Naive thymus-derived CD4-positive, alpha-beta T cell (primary cell): ENCODE measurements at regions not wholly inside any gene's neighbourhood (a gene's known extent, or its start where the extent isn't known, plus 50 kb on each side); places are given as distances from the start of the nearest gene placed in this dataset.

Experiments
- ATAC-seq: fragments of 150-1000 bp; cut with Tn5 transposase; 2 replicates; pipeline ENCODE4 v1.10.0; 2021; ENCODE audit warnings: mild to moderate bottlenecking, moderate library complexity
- CTCF ChIA-PET: fragments of 350-600 bp; sonication (Branson Sonifier 250); formaldehyde crosslinking; loops from one replicate; lab custom pipeline; 2021; ENCODE audit warnings: antibody characterized with exemption; lab: Charles Lee
- POLR2A ChIA-PET: fragments of 350-600 bp; sonication (Branson Sonifier 250); formaldehyde crosslinking; loops from one replicate; lab custom pipeline; 2021; ENCODE audit warnings: antibody characterized with exemption, inconsistent platforms; lab: Charles Lee
- DNase-seq, 9 donors: peaks; one replicate each; pipeline versions ENCODE4 v3.0.0 to v3.0.0-alpha.2; 2020 to 2022; ENCODE audit warnings: mixed read lengths in 1 of 9
- H3K27ac ChIP-seq: one replicate; pipeline ENCODE4 v1.7.0; 2013; ENCODE audit warnings: mild to moderate bottlenecking, low read depth, low read length, moderate library complexity
- H3K27me3 ChIP-seq, 2 donors: one replicate each; pipeline ENCODE4 v1.7.0; 2013; ENCODE audit warnings: low read length in 2 of 2, mild to moderate bottlenecking in 2 of 2, moderate library complexity in 2 of 2; ENCODE audit not compliant: control insufficient read depth in 2 of 2, insufficient read depth in 2 of 2
- H3K36me3 ChIP-seq, 3 experiments: 1 replicate in 2 of 3; 2 replicates in 1 of 3; pipeline ENCODE4 v1.7.0; 2013; ENCODE audit warnings: low read length in 3 of 3, mild to moderate bottlenecking in 3 of 3, moderate library complexity in 1 of 3; ENCODE audit not compliant: insufficient read depth in 3 of 3, control insufficient read depth in 2 of 3
- H3K4me1 ChIP-seq, 2 donors: one replicate each; pipeline ENCODE4 v1.7.0; 2013; ENCODE audit warnings: low read length in 2 of 2, mild to moderate bottlenecking in 2 of 2, moderate library complexity in 1 of 2; ENCODE audit not compliant: control insufficient read depth in 2 of 2, insufficient read depth in 2 of 2
- H3K4me3 ChIP-seq: 2 replicates; pipeline ENCODE4 v1.7.0; 2013; ENCODE audit warnings: mild to moderate bottlenecking, low read length
- H3K9me3 ChIP-seq, 3 experiments: 1 replicate in 2 of 3; 2 replicates in 1 of 3; pipeline ENCODE4 v1.7.0; 2013; ENCODE audit warnings: low read length in 3 of 3; ENCODE audit not compliant: control insufficient read depth in 2 of 3
- H3K27ac Mint-ChIP-seq, 9 donors: one replicate each; pipeline ENCODE4 v1.8.0; 2020 to 2022; ENCODE audit warnings: mixed read lengths in 9 of 9, mild to moderate bottlenecking in 8 of 9, moderate library complexity in 5 of 9, inconsistent platforms in 2 of 9
- H3K27me3 Mint-ChIP-seq, 5 donors: one replicate each; pipeline ENCODE4 v1.8.0; 2021 to 2022; ENCODE audit warnings: mixed read lengths in 5 of 5, mild to moderate bottlenecking in 1 of 5
- H3K36me3 Mint-ChIP-seq, 5 donors: one replicate each; pipeline ENCODE4 v1.8.0; 2020 to 2022; ENCODE audit warnings: mixed read lengths in 5 of 5, mild to moderate bottlenecking in 3 of 5, inconsistent platforms in 1 of 5
- H3K4me1 Mint-ChIP-seq, 7 donors: one replicate each; pipeline ENCODE4 v1.8.0; 2020 to 2022; ENCODE audit warnings: mixed read lengths in 7 of 7, mild to moderate bottlenecking in 3 of 7, inconsistent platforms in 1 of 7
- H3K4me3 Mint-ChIP-seq, 10 donors: one replicate each; pipeline ENCODE4 v1.8.0; 2020 to 2022; ENCODE audit warnings: mild to moderate bottlenecking in 10 of 10, mixed read lengths in 10 of 10, moderate library complexity in 6 of 10, inconsistent platforms in 2 of 10
- H3K9me3 Mint-ChIP-seq, 11 donors: one replicate each; pipeline ENCODE4 v1.8.0; 2020 to 2022; ENCODE audit warnings: mixed read lengths in 11 of 11, mild to moderate bottlenecking in 4 of 11, inconsistent platforms in 1 of 11, moderate library complexity in 1 of 11
- intact Hi-C, 2 donors: fragments of 100-400 bp; cut with micrococcal nuclease; formaldehyde crosslinking; loops; one replicate each; pipeline ENCODE4 v1.15.1; 2023

DNA sequence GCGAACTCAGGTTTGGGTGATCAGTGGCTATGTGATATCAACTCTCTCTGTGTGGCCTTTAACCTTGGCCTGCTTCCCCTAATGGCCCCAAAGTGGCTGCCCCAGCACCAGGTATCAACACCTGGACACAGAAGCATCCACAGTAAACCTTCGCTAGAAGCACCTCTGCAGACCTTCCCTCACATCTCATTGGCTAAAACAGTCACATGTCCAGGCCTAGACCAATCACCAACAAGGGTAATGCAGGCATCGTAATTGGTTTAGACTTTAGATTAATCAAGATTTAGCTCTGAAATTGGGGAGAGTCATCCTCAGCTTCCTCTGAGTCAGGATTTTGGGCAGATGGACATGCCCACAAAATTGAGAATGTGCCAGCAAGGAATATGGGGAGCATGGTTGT lies 92.5 kb upstream of the MYL2 start:
- H3K27ac ChIP-seq, result no peak overlapping the region
- no peaks in the 10 kb centered on the region for H3K9me3 ChIP-seq
- H3K27ac Mint-ChIP-seq, result no peak overlapping the region
- no peaks in the 10 kb centered on the region for H3K36me3 ChIP-seq
- H3K4me3 ChIP-seq, result no peak overlapping the region
- H3K4me1 ChIP-seq, result no peaks in the 10 kb centered on the region
- H3K4me3 Mint-ChIP-seq, result no peak overlapping the region
- no peaks in the 10 kb centered on the region for H3K27me3 ChIP-seq
- intact Hi-C loops, result no loop called here
- POLR2A ChIA-PET, result no interaction called here
- no peak for ATAC-seq
- H3K36me3 Mint-ChIP-seq, result peaks cover 0 to 9% (median 0%) of the 10 kb centered on the region in 5 donors
- CTCF ChIA-PET, result interaction anchor here (0.6 kb wide), 1 partner anchor 145 kb away, joined by 7 read pairs; no protein-coding TSS in a partner anchor
- H3K9me3 Mint-ChIP-seq, result peaks cover 0 to 13% (median 3%) of the 10 kb centered on the region in 11 donors
- DNase-seq, result no peak
- H3K27me3 Mint-ChIP-seq, result peaks cover 8 to 54% (median 20%) of the 10 kb centered on the region in 5 donors
- no peaks in the 10 kb centered on the region for H3K4me1 Mint-ChIP-seq

DNA sequence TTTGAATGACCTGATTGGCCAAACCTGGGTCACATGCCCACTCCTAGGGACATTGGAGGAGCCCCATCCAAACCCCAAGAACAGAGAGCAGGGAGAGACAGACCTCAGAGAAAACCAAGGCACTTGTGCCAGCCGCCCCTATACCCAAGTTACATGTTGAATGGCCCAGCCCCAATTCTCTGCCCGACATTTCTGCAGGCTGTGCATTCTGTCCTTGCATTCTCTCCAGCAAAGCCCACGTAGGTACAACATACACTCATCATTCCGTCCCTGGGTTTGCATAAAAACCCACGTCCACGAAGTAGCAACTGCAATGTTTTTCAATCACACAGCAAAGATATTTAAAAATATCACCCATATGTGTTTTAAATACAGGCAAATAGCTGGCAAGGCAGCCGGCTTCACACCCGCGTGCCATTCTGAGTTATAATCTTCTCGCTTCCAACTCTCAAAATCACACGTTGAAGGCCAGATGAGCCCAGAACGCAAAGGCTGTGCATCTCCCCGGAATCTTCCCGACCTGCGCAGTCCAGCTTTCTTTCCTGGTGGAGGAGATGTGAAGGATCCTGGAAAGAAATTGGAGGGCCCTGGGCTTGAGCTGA lies 91.7 kb upstream of the MYL2 start:
- ChIA-PET POLR2A (no interaction called here), CTCF (interaction anchor here (1.3 kb wide), 1 partner anchor 12 kb away, joined by 5 read pairs; no protein-coding TSS in a partner anchor)
- H3K36me3 ChIP-seq, result no peaks in the 10 kb centered on the region
- DNase-seq (no peak), ATAC-seq (no peak)
- no peak overlapping the region for H3K4me3 Mint-ChIP-seq
- no peaks in the 10 kb centered on the region for H3K4me1 Mint-ChIP-seq
- H3K27me3 ChIP-seq, result no peaks in the 10 kb centered on the region
- H3K4me1 ChIP-seq, result no peaks in the 10 kb centered on the region
- no peaks in the 10 kb centered on the region for H3K9me3 ChIP-seq
- H3K4me3 ChIP-seq, result no peak overlapping the region
- peaks cover 0 to 13% (median 3%) of the 10 kb centered on the region in 11 donors for H3K9me3 Mint-ChIP-seq
- intact Hi-C loops, result no loop called here
- H3K36me3 Mint-ChIP-seq, result peaks cover 0 to 9% (median 0%) of the 10 kb centered on the region in 5 donors
- H3K27me3 Mint-ChIP-seq, result peaks cover 8 to 52% (median 20%) of the 10 kb centered on the region in 5 donors
- no peak overlapping the region for H3K27ac Mint-ChIP-seq
- no peak overlapping the region for H3K27ac ChIP-seq

DNA sequence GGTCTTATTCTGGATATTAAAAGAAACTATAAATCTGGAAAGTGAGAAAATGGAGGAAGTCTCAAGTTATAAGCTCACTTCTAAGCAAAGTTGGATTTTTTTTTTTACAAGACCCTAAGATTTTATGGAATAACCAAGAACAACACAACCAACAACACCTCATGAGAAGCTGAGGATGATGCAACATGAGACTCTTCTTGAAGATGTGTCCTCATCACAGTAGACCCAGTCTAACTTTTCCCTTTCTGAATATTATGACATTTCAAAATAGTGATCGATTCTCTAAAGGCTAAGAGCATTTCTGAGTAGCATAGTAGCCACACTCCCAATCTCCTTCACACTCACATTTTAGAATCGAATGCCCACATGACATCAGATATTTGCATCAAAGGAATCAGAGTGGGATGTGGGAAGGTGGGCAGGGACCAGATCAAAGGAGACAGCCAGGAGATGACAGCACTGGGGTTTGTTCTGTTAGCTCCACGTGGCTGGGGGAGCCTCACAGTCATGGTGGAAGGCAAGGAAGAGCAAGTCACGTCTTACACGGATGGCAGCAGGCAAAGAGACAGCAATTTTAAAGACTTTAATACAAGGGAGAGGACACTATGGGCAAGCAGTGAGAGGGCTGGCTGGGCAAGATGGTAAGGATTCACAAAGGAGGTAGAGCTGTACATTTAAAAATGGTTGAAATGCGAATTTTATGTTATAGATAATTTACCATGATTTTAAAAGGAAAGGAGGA lies 90.7 kb upstream of the MYL2 start:
- ATAC-seq (no peak), DNase-seq (no peak)
- Histone ChIP-seq H3K4me3 (no peak overlapping the region), H3K27me3 (no peaks in the 10 kb centered on the region), H3K27ac (no peak overlapping the region), H3K36me3 (no peaks in the 10 kb centered on the region), H3K9me3 (no peaks in the 10 kb centered on the region), H3K4me1 (no peaks in the 10 kb centered on the region)
- Mint-ChIP-seq H3K36me3 (peaks cover 0 to 9% (median 0%) of the 10 kb centered on the region in 5 donors), H3K4me3 (no peak overlapping the region), H3K27ac (no peak overlapping the region), H3K27me3 (peaks cover 11 to 44% (median 21%) of the 10 kb centered on the region in 5 donors), H3K9me3 (peaks cover 0 to 13% (median 3%) of the 10 kb centered on the region in 11 donors), H3K4me1 (no peaks in the 10 kb centered on the region)
- ChIA-PET POLR2A (no interaction called here), CTCF (interaction anchor here (1.3 kb wide), 1 partner anchor 13 kb away, joined by 5 read pairs; no protein-coding TSS in a partner anchor)
- intact Hi-C loops, result no loop called here

DNA sequence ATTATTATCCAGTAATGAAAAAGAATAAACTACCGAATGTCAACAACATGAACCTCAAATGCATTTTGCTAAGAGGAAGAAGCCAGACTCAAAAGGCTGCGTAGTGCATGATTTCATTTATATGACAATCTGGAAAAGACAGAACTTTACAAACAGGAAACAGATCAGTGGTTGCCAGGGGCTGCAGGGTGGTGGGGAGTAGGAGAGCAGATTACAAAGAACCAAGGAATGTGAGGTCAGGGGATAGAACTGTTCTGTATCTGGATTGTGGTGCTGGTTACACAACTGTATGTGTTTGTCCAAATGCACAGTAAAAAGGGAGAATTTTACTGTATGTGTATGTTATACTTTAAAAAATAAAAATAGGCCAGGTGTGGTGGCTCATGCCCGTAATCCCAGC lies 89.7 kb upstream of the MYL2 start:
- ChIA-PET CTCF (no interaction called here), POLR2A (no interaction called here)
- no peaks in the 10 kb centered on the region for H3K4me1 ChIP-seq
- ATAC-seq, result no peak
- H3K4me3 Mint-ChIP-seq, result no peak overlapping the region
- peaks cover 0 to 9% (median 0%) of the 10 kb centered on the region in 5 donors for H3K36me3 Mint-ChIP-seq
- no peaks in the 10 kb centered on the region for H3K9me3 ChIP-seq
- H3K27me3 Mint-ChIP-seq, result peaks cover 10 to 47% (median 32%) of the 10 kb centered on the region in 5 donors
- H3K9me3 Mint-ChIP-seq, result peaks cover 0 to 13% (median 3%) of the 10 kb centered on the region in 11 donors
- no peak overlapping the region for H3K27ac ChIP-seq
- no peaks in the 10 kb centered on the region for H3K4me1 Mint-ChIP-seq
- H3K27me3 ChIP-seq, result no peaks in the 10 kb centered on the region
- no peak overlapping the region for H3K27ac Mint-ChIP-seq
- no peaks in the 10 kb centered on the region for H3K36me3 ChIP-seq
- intact Hi-C loops, result no loop called here
- no peak for DNase-seq
- no peak overlapping the region for H3K4me3 ChIP-seq

DNA sequence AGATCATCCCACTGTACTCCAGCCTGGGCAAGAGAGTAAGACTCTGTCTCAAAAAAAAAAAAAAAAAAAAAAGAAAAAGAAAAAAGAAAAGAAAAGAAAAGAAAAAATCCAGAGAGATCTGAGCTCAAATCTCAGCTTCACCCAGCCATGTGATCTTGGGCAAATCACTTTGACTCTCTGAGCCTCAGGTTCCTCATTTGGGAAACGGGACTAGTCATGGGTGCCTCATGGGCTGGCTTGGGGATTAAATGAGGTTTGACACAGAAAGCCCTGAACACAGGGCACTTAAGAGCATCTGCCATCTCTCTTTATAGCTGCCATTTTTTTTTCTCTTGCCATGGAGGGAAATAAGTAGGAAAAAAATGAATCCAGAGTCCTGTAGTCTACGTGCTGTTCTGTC lies 86.2 kb upstream of the MYL2 start:
- no peaks in the 10 kb centered on the region for H3K36me3 ChIP-seq
- H3K27ac Mint-ChIP-seq, result no peak overlapping the region
- H3K4me1 Mint-ChIP-seq, result no peaks in the 10 kb centered on the region
- H3K4me1 ChIP-seq, result no peaks in the 10 kb centered on the region
- no peaks in the 10 kb centered on the region for H3K9me3 ChIP-seq
- H3K4me3 ChIP-seq, result no peak overlapping the region
- H3K27me3 ChIP-seq, result no peaks in the 10 kb centered on the region
- peaks cover 16 to 42% (median 28%) of the 10 kb centered on the region in 5 donors for H3K27me3 Mint-ChIP-seq
- H3K27ac ChIP-seq, result no peak overlapping the region
- CTCF ChIA-PET, result no interaction called here
- peaks cover 0 to 5% (median 0%) of the 10 kb centered on the region in 5 donors for H3K36me3 Mint-ChIP-seq
- DNase-seq (no peak), ATAC-seq (no peak)
- H3K9me3 Mint-ChIP-seq, result peaks cover 0 to 12% (median 1%) of the 10 kb centered on the region in 11 donors
- intact Hi-C loops, result no loop called here
- POLR2A ChIA-PET, result no interaction called here
- H3K4me3 Mint-ChIP-seq, result no peak overlapping the region

DNA sequence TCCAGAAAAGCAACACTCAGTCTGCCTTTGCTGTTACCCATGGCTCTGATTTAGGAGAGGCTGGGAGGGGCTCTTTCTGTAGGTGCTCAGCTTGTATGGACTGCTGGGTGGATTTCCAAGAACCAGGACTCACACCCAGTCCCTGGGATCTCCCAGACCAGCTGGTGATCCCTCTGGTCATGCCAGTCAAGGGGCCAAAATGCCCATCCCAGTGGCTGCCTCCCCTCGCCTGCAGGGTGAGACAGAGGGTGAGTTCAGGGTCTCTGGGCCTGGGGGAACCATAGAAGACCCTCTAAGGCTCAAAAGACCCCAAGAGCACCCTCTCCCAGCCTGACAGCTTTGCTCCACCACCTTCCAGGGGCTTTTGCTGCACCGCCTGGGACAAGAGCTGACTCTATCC lies 78.6 kb upstream of the MYL2 start:
- ATAC-seq (no peak), DNase-seq (no peak)
- Mint-ChIP-seq H3K4me3 (no peak overlapping the region), H3K4me1 (no peaks in the 10 kb centered on the region), H3K27me3 (peaks cover 4 to 32% (median 9%) of the 10 kb centered on the region in 5 donors), H3K27ac (no peak overlapping the region), H3K9me3 (peaks cover 0 to 37% (median 6%) of the 10 kb centered on the region in 11 donors), H3K36me3 (peaks cover 0 to 12% (median 0%) of the 10 kb centered on the region in 5 donors)
- Histone ChIP-seq H3K4me1 (no peaks in the 10 kb centered on the region), H3K27ac (no peak overlapping the region), H3K27me3 (no peaks in the 10 kb centered on the region), H3K36me3 (no peaks in the 10 kb centered on the region), H3K4me3 (no peak overlapping the region), H3K9me3 (peaks cover 0 to 15% (median 0%) of the 10 kb centered on the region in 3 experiments)
- intact Hi-C loops, result no loop called here
- POLR2A ChIA-PET, result no interaction called here
- CTCF ChIA-PET, result no interaction called here
